HT-29 (cell line): ENCODE measurements at regions not wholly inside any gene's neighbourhood (a gene's known extent, or its start where the extent isn't known, plus 50 kb on each side); places are given as distances from the start of the nearest gene placed in this dataset.

Experiments used
- DNase-seq: peaks from one replicate; pipeline ENCODE4 v3.0.0-alpha.2; 2015; ENCODE audit warnings: low spot score

- DNase-seq, result no peak
Observed at GRCh38 chr10:62625484-62625883, 179.0 kb upstream of the ADO start.

GRCh38 chr10:62626079-62626478, 178.4 kb upstream of the ADO start:
- DNase-seq, result no peak

GRCh38 chr10:62626817-62627216, 177.7 kb upstream of the ADO start:
- DNase-seq, result no peak

GRCh38 chr10:62627983-62628382, 176.5 kb upstream of the ADO start:
- DNase-seq, result no peak

- DNase-seq, result no peak
Observed at GRCh38 chr10:62631241-62631640, 173.3 kb upstream of the ADO start.

DNA sequence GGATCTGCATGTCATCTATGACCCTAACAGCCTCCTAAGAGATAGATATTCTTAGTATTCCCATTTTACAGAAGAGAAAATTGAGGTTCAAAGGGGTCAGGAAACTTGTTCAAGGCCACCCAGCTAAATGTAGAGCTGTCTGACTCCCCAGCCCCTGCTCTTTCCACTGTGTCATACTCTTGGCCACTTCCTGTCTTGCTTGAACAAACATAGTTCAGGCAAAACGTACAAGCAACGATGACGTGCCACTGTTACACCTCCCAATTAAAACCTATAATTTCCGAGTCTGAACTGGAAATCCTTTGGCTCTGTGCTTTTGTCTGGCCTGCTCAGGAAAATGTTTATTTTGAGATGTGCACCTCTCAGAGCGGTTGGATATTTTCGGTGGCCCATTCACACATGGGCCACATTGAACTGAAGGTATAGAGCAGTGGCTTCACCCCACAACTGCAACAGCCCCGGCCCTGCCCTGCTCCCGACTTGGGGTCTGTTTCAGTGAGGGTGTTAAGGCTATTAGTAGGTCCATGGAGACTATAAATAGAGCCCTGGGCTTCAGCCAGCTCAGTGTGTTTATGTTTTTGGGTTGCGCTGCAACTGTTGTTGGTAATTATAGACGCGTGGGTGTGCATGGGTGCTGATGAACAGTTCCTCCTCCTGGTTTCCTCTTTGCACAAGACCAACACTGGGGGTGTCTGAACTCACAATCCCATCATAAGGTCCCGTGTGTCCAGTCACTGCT, 172.3 kb upstream of the ADO start:
- DNase-seq, result no peak

- DNase-seq, result no peak
Observed at GRCh38 chr10:62633976-62634375, 170.5 kb upstream of the ADO start.

- DNase-seq, result no peak
Observed at GRCh38 chr10:62634576-62634975, 169.9 kb upstream of the ADO start.

DNA sequence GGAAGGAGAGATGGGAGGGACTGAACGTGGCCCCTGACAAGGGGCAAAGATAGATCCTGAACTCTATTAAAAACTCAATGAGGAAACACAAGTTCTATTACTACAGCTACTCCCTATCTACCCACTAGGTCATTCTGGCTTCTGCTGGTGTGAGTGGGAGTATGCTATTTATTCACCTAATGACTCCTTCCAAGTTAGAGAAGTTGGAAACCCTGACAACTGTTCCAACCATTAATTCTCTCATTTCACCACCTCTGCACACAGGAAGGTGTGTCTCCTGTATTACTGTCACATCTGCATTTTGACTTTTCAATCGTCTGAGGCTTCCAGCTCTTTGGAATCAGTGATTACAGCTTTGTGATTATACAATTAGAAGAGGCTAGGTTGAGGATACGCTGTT, 169.4 kb upstream of the ADO start:
- DNase-seq, result no peak

GRCh38 chr10:62636825-62637248, 167.7 kb upstream of the ADO start:
- DNase-seq, result no peak

- no peak for DNase-seq
Observed at GRCh38 chr10:62637249-62638061, 167.1 kb upstream of the ADO start.

- no peak for DNase-seq
Observed at GRCh38 chr10:62638062-62638477, 166.4 kb upstream of the ADO start.

DNA sequence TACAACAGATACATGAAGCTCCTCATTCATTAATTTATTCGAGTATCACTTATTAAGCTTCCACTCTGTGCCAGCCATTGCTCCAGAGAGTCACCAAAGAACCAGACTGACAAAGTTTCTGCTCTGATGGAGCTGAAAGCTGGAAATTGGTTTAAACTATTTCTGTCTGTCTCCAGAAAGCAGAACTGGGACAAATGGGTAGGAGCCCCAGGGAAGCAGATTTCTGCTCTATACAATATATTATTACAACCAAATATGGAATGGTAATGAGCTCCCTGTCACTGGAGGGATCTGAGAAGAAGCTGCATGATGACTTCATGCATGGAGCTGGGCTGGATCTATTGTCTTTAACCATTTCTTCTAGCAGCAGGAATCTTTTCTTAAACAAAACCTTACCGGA, 165.4 kb upstream of the ADO start:
- no peak for DNase-seq

DNA sequence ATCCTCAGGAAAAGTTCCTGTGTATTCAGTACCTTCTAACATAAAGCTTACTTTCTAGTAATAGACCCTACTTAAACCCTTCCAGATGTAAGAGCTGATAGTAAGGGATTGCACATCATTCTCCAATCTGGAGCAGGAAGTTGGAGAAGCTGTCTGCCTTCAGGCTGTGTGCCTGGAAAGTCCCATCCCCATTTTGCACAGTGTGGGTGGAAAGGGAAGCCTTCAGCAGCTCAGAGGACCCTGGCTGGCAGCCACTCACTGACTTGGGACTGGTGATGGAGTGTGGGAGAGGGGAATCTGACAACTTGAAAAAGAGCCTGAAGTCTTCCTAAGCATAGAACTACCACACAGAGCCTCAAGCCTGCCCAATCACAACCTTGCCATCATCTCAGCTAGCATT, 164.1 kb upstream of the ADO start:
- no peak for DNase-seq

DNA sequence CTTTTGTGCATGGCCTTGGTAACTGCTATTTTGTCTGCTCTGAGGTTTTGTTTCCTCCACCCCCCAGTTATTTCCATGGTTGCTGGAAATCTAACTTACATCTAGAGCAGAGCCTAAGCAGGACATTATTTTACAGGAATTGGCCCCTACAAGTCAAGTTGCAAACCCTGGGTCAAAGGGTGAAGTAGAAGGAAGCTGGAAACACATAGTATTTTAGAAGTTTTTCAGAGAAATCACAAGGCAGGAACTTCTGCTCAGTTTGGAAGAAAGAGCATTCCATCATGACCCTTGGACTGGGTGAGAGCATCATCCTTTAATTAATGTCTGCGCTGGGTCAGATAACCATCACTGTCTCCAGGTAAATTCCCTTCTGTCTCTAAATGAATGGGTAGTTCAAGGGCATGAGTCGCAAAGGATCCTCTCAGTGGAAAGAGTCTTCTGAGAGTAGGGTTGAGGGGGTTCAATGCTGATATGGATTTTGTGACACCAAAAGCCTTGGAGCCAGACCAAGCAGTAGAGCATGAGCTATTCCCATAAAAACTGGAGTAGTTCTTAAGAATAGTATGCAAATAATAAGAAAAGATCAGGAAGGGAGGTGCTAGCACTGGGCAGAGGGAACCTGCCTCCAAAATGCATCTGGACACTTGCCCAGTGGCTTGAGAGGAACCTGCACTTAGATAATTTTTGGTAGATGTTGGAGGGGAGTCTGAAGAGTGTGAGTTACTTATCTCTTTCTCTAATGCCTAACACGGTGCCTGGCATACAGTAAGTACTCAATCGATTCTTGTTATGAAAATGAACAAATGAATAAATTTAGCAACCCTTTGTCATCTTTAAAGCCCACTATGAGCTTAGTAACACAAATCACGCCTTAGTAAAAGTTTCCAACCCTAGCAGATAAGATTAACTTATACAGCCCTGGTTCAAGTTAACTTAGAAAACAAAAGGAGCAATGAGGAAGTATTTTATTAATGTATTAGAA, 160.6 kb upstream of the ADO start:
- DNase-seq, result no peak

- no peak for DNase-seq
Observed at GRCh38 chr10:62647375-62648092, 157.0 kb upstream of the ADO start.

DNA sequence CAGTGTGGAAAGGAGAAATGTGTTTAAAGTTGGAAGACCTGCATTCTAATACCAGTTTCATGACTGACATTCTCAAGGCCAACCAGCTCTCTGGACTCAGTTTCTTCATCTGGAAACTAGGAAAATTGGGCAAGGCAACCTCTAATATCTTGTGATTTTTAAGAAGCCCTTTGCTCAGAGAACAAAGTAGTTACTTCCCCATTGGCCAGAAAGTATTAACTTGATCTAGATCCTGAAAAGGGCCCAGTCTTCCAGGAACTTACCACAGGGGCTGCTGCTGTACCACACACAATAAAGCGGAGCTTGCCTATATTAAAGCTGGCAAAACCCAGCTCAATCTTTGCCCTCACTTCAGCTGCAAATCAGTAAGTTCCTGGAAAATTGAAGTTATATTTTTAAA, 155.6 kb upstream of the ADO start:
- no peak for DNase-seq

GRCh38 chr10:62650411-62650810, 154.1 kb upstream of the ADO start:
- no peak for DNase-seq

- no peak for DNase-seq
Observed at GRCh38 chr10:62651341-62651740, 153.2 kb upstream of the ADO start.

DNA sequence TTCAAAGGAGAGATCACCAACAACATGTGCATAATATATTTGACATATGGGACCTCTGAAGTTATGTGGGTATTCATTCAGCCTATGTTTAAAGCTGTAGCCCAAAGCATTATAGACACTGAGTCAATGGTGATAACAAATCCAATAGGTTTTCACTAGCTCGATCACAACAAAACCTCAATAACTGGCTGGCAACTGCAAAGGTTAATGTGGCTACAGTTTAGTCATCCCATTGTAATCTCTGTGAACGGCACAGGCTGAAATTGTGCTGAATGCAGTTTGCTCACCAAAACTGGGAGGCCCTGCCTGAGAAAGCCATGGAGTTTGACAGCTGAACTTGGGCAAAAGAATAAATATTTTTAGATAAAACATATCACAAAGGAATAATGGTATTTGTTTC, 152.4 kb upstream of the ADO start:
- no peak for DNase-seq

DNA sequence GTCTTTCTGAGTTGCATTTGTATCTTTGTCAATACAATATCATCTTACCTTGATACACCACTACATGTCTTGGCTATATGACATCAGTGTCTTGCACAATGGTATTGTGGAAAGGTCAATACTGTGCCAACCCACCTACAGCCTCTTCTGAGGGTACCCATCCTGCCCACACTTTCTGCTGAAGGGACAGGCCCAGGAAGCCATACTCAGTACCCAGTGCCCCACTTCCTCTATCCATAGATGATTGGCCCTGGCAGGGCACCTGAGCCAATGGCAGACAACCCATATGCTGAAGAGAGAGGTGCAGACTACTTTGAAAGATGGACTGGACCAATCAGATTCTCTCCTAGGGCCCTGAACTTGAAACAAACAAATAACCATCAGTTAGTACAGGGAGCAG, 152.0 kb upstream of the ADO start:
- DNase-seq, result no peak
